HG03575 (cell line): ENCODE measurements at regions not wholly inside any gene's neighbourhood (a gene's known extent, or its start where the extent isn't known, plus 50 kb on each side); places are given as distances from the start of the nearest gene placed in this dataset.

Experiments
- ATAC-seq: cut with Tn5 transposase; IDR thresholded peaks from one replicate; pipeline ENCODE4 v1.9.1; 2021; ENCODE audit not compliant: unreplicated experiment, insufficient number of reproducible peaks, low FRiP score; ENCODE audit errors: extremely low read depth

GRCh38 chr1:75984781-75985180, 52.6 kb upstream of the ASB17 start:
- ATAC-seq = no peak

GRCh38 chr1:75985827-75986226, 53.6 kb upstream of the ASB17 start:
- peak; percentile 80 for ATAC-seq

- ATAC-seq = no peak
Measured at GRCh38 chr1:75986478-75986877, 54.3 kb upstream of the ASB17 start.

- no peak for ATAC-seq
Measured at GRCh38 chr1:75989121-75989520, 56.9 kb upstream of the ASB17 start.

- no peak for ATAC-seq
Measured at GRCh38 chr1:75990686-75991085, 58.5 kb upstream of the ASB17 start.

- ATAC-seq = no peak
Measured at GRCh38 chr1:75991497-75992114, 59.4 kb upstream of the ASB17 start.

GRCh38 chr1:75992312-75992711, 60.1 kb upstream of the ASB17 start:
- no peak for ATAC-seq

GRCh38 chr1:75993661-75994060, 61.5 kb upstream of the ASB17 start:
- no peak for ATAC-seq

- no peak for ATAC-seq
Measured at GRCh38 chr1:75996196-75996595, 64.0 kb upstream of the ASB17 start.

GRCh38 chr1:75999034-75999433, 66.8 kb upstream of the ASB17 start:
- ATAC-seq = no peak

GRCh38 chr1:76003946-76004345, 70.6 kb upstream of the ST6GALNAC3 start:
- no peak for ATAC-seq

GRCh38 chr1:76005765-76006164, 68.8 kb upstream of the ST6GALNAC3 start:
- no peak for ATAC-seq

GRCh38 chr1:76006234-76006633, 68.3 kb upstream of the ST6GALNAC3 start:
- ATAC-seq = no peak

GRCh38 chr1:76010802-76011201, 63.7 kb upstream of the ST6GALNAC3 start:
- ATAC-seq = no peak

GRCh38 chr1:76012341-76013205, 62.0 kb upstream of the ST6GALNAC3 start:
- no peak for ATAC-seq

- ATAC-seq = no peak
Measured at GRCh38 chr1:76013206-76013581, 61.4 kb upstream of the ST6GALNAC3 start.

GRCh38 chr1:76015478-76016103, 59.0 kb upstream of the ST6GALNAC3 start:
- ATAC-seq = no peak

- ATAC-seq = no peak
Measured at GRCh38 chr1:76018045-76018444, 56.5 kb upstream of the ST6GALNAC3 start.

- no peak for ATAC-seq
Measured at GRCh38 chr1:76021846-76022245, 52.7 kb upstream of the ST6GALNAC3 start.
